ENCODE measurements at regions not wholly inside any gene's neighbourhood (a gene's known extent, or its start where the extent isn't known, plus 50 kb on each side); places are given as distances from the start of the nearest gene placed in this dataset.

- DNase-seq (ENCODE audit: low spot score): no peak
These were observed 462.9 kb downstream of the CDK5RAP2 start for GRCh38 chr9:120117081-120117480.

GRCh38 chr9:120110520-120110919 lies 469.4 kb downstream of the CDK5RAP2 start:
- no peak for DNase-seq (ENCODE audit: low spot score)

DNA sequence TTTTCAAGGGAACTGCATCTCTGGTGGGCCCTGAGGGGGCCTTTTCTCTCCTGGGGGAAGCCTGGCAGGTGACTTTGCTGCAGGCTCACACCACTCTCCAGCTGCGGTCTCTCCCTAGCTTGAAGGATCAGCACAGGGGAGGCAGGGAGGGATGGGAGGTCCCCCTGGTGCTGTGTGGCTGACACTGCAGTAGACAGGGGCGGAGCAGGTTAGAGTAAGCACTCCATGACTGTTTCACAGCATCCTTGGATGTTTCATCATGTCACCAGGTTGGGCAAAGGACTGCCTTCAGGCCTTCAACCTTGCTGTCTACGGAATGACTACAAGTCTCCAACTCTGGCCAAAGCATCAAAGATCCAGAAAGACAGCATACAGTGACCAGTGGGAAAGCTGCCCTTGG lies 470.7 kb downstream of the CDK5RAP2 start:
- no peak for DNase-seq (ENCODE audit: low spot score)

GRCh38 chr9:120107138-120107537 lies 472.8 kb downstream of the CDK5RAP2 start:
- no peak for DNase-seq (ENCODE audit: low spot score)

- DNase-seq (ENCODE audit: low spot score): no peak
These were observed 475.2 kb downstream of the CDK5RAP2 start for GRCh38 chr9:120104771-120105170.

- no peak for DNase-seq (ENCODE audit: low spot score)
These were observed 479.4 kb downstream of the CDK5RAP2 start for GRCh38 chr9:120100595-120100994.

DNA sequence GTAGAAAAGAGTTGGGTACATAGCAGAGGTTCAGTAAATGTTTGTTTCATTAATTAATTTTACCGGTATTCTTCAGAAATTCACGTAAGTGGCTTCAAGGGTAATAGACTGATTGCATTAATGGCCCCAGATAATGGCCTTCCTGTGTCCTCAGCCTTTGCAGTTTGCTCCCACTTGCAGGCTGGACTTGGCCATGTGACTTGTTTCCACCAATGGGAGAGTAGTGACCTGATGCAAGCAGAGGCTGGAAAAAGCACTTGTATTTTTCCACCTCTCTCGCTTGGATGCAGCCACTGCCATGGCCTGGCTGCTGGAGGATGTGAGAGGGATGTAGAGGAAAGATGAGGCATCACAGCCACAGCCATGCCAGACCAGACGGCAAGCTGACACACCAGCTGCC lies 480.9 kb downstream of the CDK5RAP2 start:
- DNase-seq (ENCODE audit: low spot score): no peak

- DNase-seq (ENCODE audit: low spot score): no peak
These were observed 481.4 kb downstream of the CDK5RAP2 start for GRCh38 chr9:120098584-120098983.

DNA sequence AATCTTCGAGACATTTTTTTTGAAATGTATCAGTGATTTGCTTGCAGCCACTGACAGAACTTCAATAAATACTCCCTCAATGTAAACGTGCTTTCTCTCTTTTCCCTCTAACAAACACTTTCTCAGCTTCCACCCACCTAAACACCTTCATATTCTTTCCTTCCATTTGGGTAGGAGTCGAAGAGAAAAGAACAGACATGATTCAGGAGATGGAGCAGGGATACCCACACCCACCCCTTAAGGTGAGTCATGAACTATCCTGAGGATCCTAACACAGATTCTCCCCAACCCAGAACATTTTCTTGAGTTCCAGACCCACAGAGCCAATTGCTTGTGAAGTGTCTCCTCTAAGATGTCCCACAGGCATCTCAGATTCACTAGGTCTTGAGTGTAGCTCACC lies 488.8 kb downstream of the CDK5RAP2 start:
- DNase-seq (ENCODE audit: low spot score): no peak

- no peak for DNase-seq (ENCODE audit: low spot score)
These were observed 499.1 kb downstream of the CDK5RAP2 start for GRCh38 chr9:120080849-120081248.

DNA sequence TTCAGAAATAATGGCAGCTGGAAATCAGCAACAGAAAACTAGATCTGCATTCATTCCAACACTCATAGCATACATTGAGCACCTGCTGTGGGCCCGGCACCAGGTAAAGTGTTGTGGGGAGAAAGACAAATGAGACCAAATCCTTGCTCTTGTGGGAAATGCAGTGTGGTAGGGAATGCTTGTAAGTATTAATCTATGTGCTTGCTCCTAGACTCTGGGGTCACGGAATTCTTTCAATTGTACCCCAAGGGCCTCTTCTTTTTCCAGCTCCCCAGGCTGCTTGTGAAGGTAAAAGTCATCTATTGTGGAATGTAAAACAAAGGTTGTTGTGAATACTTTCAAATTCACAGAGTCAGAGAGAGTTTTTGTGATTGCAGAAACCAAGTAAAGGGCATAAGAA lies 501.9 kb downstream of the CDK5RAP2 start:
- no peak for DNase-seq (ENCODE audit: low spot score)

GRCh38 chr9:120071760-120072159 lies 508.2 kb downstream of the CDK5RAP2 start:
- no peak for DNase-seq (ENCODE audit: low spot score)

DNA sequence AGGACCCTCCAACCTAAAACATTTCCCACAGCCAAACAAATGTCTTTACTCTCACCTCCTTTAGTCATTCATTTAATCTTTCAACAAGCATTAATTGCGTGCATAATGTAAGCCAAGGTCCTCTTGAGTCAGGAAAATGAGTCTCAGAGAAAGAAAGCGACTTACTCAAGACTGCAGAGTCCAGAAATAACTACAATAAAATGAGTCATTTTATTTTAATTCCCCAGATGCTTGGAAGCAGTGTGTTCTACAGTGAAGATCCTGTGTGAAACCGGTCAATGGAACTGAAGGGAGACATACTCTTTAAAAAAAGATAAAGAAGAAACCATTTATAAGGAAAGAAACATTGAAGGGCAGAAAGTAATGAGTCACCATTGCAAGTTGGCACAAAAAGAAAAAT lies 513.7 kb downstream of the CDK5RAP2 start:
- no peak for DNase-seq (ENCODE audit: low spot score)

GRCh38 chr9:120065151-120065550 lies 514.8 kb downstream of the CDK5RAP2 start:
- no peak for DNase-seq (ENCODE audit: low spot score)

DNA sequence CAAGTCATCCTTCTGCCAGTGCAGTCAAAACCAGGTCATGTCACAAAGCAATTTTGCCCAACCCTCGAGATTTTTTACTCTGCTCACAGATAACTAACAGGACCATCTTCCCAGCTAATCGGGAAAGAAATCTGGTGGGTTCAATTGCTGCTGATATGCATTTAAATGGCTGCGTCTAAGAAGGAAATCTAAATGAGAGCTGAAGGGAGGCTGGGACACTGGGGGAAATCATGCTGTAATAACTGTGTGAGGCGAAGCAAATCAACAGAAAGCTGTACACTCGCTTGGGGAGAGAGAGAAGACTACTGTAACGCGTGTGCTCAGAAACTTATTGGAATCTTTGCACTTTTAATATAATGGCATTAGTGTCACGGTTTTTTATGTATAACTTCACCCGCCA lies 535.0 kb downstream of the CDK5RAP2 start:
- DNase-seq (ENCODE audit: low spot score): no peak

- no peak for DNase-seq (ENCODE audit: low spot score)
These were observed 536.5 kb downstream of the CDK5RAP2 start for GRCh38 chr9:120043448-120043847.

DNA sequence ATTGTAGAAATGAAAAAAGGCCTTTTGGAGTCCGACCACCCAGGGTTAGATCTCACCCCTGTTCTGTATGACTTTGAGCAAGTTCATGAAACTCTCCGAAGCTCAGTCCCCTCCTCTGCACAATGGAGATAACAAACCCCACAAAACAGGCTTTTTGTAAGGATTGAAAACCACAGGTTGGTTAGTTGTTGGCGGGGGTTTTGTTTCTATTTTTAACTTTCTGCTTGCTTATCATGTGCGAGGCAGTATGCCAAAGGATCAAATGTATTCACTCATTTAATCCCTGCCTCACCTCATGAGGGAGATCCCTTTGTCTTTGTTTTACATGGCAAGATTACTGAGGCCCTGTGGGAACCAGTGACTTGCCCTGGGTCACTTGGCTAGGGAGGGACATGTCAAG lies 539.1 kb downstream of the CDK5RAP2 start:
- DNase-seq (ENCODE audit: low spot score): no peak

DNA sequence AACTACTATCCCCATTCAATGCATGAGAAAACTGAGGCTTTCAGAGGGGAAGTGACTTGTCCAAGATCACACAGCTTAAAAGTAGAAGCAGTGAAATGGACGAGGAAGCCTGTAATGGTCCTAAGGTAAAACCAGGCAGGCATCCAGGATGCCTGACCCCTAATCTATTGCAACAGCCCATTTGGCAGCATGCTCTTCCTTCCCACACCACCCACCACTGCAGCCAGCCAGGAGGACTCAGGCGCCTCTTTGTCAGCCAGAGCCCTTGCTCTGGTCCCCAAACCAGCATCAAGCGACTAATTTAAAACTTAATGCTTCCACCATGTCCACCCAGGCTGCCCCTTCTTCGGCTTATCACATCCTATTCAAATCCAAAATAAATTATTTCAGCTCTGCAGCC lies 541.6 kb downstream of the CDK5RAP2 start:
- DNase-seq (ENCODE audit: low spot score): no peak

DNA sequence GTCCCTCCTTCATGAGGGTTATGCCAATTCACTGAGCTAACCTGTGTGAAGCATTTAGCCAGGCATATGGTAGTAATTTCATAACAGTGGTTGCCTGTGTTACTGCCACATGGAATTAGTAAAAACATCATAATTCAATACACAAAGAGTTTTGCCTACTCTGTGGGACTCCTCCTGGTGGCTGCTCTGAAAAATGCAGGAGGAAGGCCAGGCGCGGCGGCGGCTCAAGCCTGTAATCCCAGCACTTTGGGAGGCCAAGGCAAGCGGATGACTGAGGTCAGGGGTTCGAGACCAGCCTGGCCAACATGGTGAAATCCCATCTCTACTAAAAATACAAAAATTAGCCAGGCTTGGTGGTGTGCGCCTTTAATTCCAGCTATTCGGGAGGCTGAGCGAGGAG lies 547.3 kb downstream of the CDK5RAP2 start:
- DNase-seq (ENCODE audit: low spot score): no peak

DNA sequence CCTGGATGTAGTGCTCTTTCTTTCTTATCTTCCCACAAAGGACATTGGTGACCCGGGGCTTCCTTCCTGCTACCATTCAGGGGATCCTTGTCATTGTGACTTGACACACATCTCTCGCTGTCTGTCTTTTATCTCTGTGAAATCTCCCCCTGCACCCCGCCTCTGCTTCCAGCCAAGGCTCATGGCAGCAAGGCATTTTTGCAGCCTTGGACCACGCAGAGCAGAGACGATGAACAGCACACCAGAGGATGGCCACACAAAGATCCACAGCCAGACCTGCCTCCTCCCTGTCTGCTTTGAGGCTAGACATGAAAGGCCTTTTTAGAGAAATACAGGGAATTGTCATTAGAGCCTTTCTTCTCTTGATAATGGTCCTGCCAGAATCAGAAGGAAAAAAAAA lies 549.1 kb downstream of the CDK5RAP2 start:
- DNase-seq (ENCODE audit: low spot score): no peak

GRCh38 chr9:120018550-120018949 lies 561.4 kb downstream of the CDK5RAP2 start:
- DNase-seq (ENCODE audit: low spot score): no peak

- no peak for DNase-seq (ENCODE audit: low spot score)
These were observed 561.9 kb downstream of the CDK5RAP2 start for GRCh38 chr9:120018037-120018436.

GRCh38 chr9:120016231-120016630 lies 563.7 kb downstream of the CDK5RAP2 start:
- DNase-seq (ENCODE audit: low spot score): no peak

GRCh38 chr9:120014796-120015195 lies 565.2 kb downstream of the CDK5RAP2 start:
- no peak for DNase-seq (ENCODE audit: low spot score)

DNA sequence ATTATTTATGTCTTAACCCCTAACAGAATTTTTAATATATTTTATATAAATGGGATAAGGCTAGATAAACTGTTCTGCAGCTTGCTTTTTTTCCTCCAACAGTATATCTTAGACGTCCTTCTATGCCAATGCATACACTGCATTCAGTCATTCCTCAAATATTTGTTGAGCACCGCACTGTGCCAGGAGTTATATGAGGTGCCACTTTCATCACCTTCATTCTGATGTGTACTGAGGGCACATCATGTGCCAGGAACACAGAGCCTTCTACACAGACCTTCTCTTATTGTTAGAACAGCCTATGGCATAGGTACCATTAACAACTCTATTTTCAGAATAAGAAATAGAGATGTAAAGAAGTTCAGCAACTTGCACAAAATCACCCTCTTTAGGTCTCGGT lies 570.1 kb downstream of the CDK5RAP2 start:
- no peak for DNase-seq (ENCODE audit: low spot score)

Measured in hematopoietic multipotent progenitor cell treated with erythropoietin and hydrocortisone succinate and interleukin-3 and kit ligand, for 15 days (in vitro differentiated cells).